ENCODE measurements at regions not wholly inside any gene's neighbourhood (a gene's known extent, or its start where the extent isn't known, plus 50 kb on each side); places are given as distances from the start of the nearest gene placed in this dataset.

DNA sequence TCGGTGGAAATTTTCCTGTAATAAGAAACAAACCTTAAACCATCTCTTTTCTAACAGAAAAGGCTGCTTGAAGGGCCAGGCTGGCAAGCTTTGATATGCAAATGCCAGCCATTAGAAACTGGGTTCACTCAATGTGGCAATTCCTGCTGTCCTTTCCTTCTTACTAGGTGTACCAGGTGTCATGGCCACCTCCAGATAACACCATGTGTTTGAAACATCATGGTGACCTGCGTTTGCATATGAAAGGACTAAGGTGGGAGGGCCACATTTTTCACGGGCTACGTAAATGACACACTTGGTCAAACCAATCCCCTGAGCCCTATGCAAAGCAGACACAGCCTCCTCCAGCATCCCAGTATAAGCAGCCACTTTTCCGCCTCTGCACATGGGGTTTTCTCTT, 789.1 kb upstream of the SLITRK5 start:
- TF ChIP-seq TAF1 (IDR thresholded peaks at IDR 0.05; ENCODE audit: borderline replicate concordance, insufficient read depth, low read length) (no peak), POLR2AphosphoS5 (IDR thresholded peaks at IDR 0.05; ENCODE audit: low read depth, low read length) (no peak)
- TF ChIP-seq, protein P1, sequence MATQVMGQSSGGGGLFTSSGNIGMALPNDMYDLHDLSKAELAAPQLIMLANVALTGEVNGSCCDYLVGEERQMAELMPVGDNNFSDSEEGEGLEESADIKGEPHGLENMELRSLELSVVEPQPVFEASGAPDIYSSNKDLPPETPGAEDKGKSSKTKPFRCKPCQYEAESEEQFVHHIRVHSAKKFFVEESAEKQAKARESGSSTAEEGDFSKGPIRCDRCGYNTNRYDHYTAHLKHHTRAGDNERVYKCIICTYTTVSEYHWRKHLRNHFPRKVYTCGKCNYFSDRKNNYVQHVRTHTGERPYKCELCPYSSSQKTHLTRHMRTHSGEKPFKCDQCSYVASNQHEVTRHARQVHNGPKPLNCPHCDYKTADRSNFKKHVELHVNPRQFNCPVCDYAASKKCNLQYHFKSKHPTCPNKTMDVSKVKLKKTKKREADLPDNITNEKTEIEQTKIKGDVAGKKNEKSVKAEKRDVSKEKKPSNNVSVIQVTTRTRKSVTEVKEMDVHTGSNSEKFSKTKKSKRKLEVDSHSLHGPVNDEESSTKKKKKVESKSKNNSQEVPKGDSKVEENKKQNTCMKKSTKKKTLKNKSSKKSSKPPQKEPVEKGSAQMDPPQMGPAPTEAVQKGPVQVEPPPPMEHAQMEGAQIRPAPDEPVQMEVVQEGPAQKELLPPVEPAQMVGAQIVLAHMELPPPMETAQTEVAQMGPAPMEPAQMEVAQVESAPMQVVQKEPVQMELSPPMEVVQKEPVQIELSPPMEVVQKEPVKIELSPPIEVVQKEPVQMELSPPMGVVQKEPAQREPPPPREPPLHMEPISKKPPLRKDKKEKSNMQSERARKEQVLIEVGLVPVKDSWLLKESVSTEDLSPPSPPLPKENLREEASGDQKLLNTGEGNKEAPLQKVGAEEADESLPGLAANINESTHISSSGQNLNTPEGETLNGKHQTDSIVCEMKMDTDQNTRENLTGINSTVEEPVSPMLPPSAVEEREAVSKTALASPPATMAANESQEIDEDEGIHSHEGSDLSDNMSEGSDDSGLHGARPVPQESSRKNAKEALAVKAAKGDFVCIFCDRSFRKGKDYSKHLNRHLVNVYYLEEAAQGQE (IDR thresholded peaks at IDR 0.05; ENCODE audit: insufficient read depth in 1 of 2, low read depth in 2 of 2, low read length in 2 of 2), result no peak
